HepG2 (cell line): ENCODE measurements at regions not wholly inside any gene's neighbourhood (a gene's known extent, or its start where the extent isn't known, plus 50 kb on each side); places are given as distances from the start of the nearest gene placed in this dataset.
A peak's percentile ranks its signal among the peaks of the same experiment; 100 is the strongest.

Experiments
- ATAC-seq: fragments of 200-7000 bp; cut with Tn5 transposase; 3 replicates; pipeline ENCODE4 v1.9.1; 2020; ENCODE audit warnings: mild to moderate bottlenecking, moderate library complexity
- BruUV-seq: library from RNA; stranded (reverse); fragments of 400-500 nt; replicated peaks from 2 replicates; lab custom pipeline; 2021; lab: Mats Ljungman, UMichigan
- CTCF ChIA-PET: fragments of 300-600 bp; formaldehyde crosslinking; extraction: SDS; loops from one replicate; lab custom pipeline; 2021; ENCODE audit warnings: low total read pairs, inconsistent platforms, low intra/inter-chr PET ratio; lab: Yijun Ruan, JAX
- POLR2A ChIA-PET: fragments of 350-600 bp; sonication (Branson Sonifier 250); formaldehyde crosslinking; loops from one replicate; lab custom pipeline; 2020; ENCODE audit warnings: antibody characterized with exemption, inconsistent platforms; lab: Yijun Ruan, JAX
- DNase-seq: peaks from one replicate; pipeline ENCODE4 v3.0.0-alpha.2; 2015; ENCODE audit warnings: low spot score
- FAIRE-seq: peaks from 3 replicates; lab custom pipeline; 2011; peaks lifted over from hg19 to GRCh38; lab: Jason Lieb, UNC
- H2AFZ ChIP-seq: one replicate; pipeline ENCODE4 v1.6.1; 2011; ENCODE audit warnings: low read length, inconsistent platforms
- H3K27ac ChIP-seq: fragments of 300-600 bp; 3 replicates; pipeline ENCODE4 v1.8.0; 2011; ENCODE audit warnings: mixed run types, mild to moderate bottlenecking, mixed read lengths, low read length, inconsistent platforms; ENCODE audit not compliant: insufficient read depth; ENCODE audit errors: extremely low read length
- H3K27me3 ChIP-seq, 2 experiments: fragments of 200-600 bp in 1 of 2; 2 replicates in 1 of 2; 3 replicates in 1 of 2; pipeline versions ENCODE4 v1.6.0 to v1.8.0; 2011; ENCODE audit warnings: low read length in 2 of 2, mild to moderate bottlenecking in 2 of 2, moderate library complexity in 2 of 2, inconsistent platforms in 1 of 2; ENCODE audit not compliant: insufficient read depth in 2 of 2, control insufficient read depth in 1 of 2
- H3K36me3 ChIP-seq, 2 experiments: fragments of 200-600 bp in 1 of 2; replicated peaks in 1 of 2; 2 replicates in 1 of 2; 3 replicates in 1 of 2; pipeline versions ENCODE4 v1.5.1 to v1.8.0; 2011; ENCODE audit warnings: low read length in 2 of 2, inconsistent platforms in 1 of 2; ENCODE audit not compliant: insufficient read depth in 2 of 2, control insufficient read depth in 1 of 2
- H3K4me1 ChIP-seq: 2 replicates; pipeline ENCODE4 v1.5.1; 2012; ENCODE audit warnings: low read length, inconsistent platforms; ENCODE audit not compliant: insufficient read depth
- H3K4me2 ChIP-seq: 2 replicates; pipeline ENCODE4 v1.6.0; 2011; ENCODE audit warnings: low read depth, low read length, inconsistent platforms
- H3K4me3 ChIP-seq, 3 experiments: fragments of 200-600 bp in 1 of 3; sonication (generic), shearing (Covaris generic) in 1 of 3; replicated peaks in 1 of 3; 2 replicates each; pipeline ENCODE4 v1.5.1; 2011 to 2016; ENCODE audit warnings: low read length in 3 of 3, inconsistent platforms in 2 of 3, low read depth in 2 of 3, mild to moderate bottlenecking in 2 of 3, control low read depth in 1 of 3, mixed read lengths in 1 of 3; ENCODE audit not compliant: insufficient read depth in 1 of 3
- H3K79me2 ChIP-seq: one replicate; pipeline ENCODE4 v1.6.1; 2011; ENCODE audit warnings: low read length, inconsistent platforms; ENCODE audit not compliant: insufficient read depth
- H3K9ac ChIP-seq: 2 replicates; pipeline ENCODE4 v1.6.0; 2011; ENCODE audit warnings: mild to moderate bottlenecking, low read depth, low read length, inconsistent platforms; ENCODE audit not compliant: insufficient read depth
- H3K9me3 ChIP-seq: 2 replicates; pipeline ENCODE4 v1.5.1; 2012; ENCODE audit warnings: mild to moderate bottlenecking, low read length
- H4K20me1 ChIP-seq: 2 replicates; pipeline ENCODE4 v1.6.0; 2011; ENCODE audit warnings: inconsistent platforms, mild to moderate bottlenecking, low read length, moderate library complexity; ENCODE audit not compliant: insufficient read depth
- ATF1 ChIP-seq: IDR thresholded peaks from 2 replicates; pipeline ENCODE4 v1.6.1; 2016; ENCODE audit warnings: mild to moderate bottlenecking, control low read depth
- GRHL1 ChIP-seq: sonication (generic); formaldehyde crosslinking; conservative IDR thresholded peaks from 2 replicates; pipeline ENCODE4 v1.8.0; 2022; ENCODE audit warnings: missing genetic modification reagents
- HDAC1 ChIP-seq: sonication (generic); formaldehyde crosslinking; IDR thresholded peaks from 2 replicates; pipeline ENCODE4 v1.5.1; 2020; ENCODE audit warnings: mild to moderate bottlenecking, missing genetic modification reagents
- HNRNPUL1 ChIP-seq: fragments of 200-400 bp; formaldehyde crosslinking; IDR thresholded peaks from 2 replicates; pipeline ENCODE4 v1.6.1; 2017; ENCODE audit warnings: low read depth, mild to moderate bottlenecking, low read length, moderate library complexity
- MLLT10 ChIP-seq: sonication (generic); formaldehyde crosslinking; IDR thresholded peaks from 2 replicates; pipeline ENCODE4 v1.4.0; 2020; ENCODE audit warnings: missing genetic modification reagents
- PHF21A ChIP-seq: sonication (generic); formaldehyde crosslinking; IDR thresholded peaks from 2 replicates; pipeline ENCODE4 v1.5.0; 2020; ENCODE audit warnings: mild to moderate bottlenecking, missing genetic modification reagents
- PITX1 ChIP-seq: sonication (generic); formaldehyde crosslinking; IDR thresholded peaks from 2 replicates; pipeline ENCODE4 v1.5.1; 2020; ENCODE audit warnings: mild to moderate bottlenecking, missing genetic modification reagents
- PREB ChIP-seq: sonication (generic); formaldehyde crosslinking; IDR thresholded peaks from 2 replicates; pipeline ENCODE4 v1.4.0; 2020; ENCODE audit warnings: missing genetic modification reagents
- SMC3 ChIP-seq: IDR thresholded peaks from 2 replicates; pipeline ENCODE4 v1.6.1; 2011; ENCODE audit warnings: low read length, improper control_type of control experiment
- STAG1 ChIP-seq: sonication (generic); formaldehyde crosslinking; IDR thresholded peaks from 2 replicates; pipeline ENCODE4 v1.4.0; 2020; ENCODE audit warnings: missing genetic modification reagents
- WGBS: methylation state at CpG from one replicate; pipeline ENCODE4 v1.1.6; 2017; ENCODE audit warnings: low lambda C conversion rate; 5-methylcytosine and 5-hydroxymethylcytosine counted together
- in situ Hi-C: cut with HindIII; loops from 2 replicates; pipeline ENCODE4 v1.10.0; 2017; ENCODE audit warnings: low pct_unique_long_range_greater_than_20kb; ENCODE audit not compliant: extremely low pct_ligation_motif_present
- intact Hi-C: fragments of 100-400 bp; cut with micrococcal nuclease; formaldehyde crosslinking; loops from one replicate; pipeline ENCODE4 v1.10.0; 2022; ENCODE audit not compliant: unreplicated experiment
- TF ChIP-seq, protein P1 (sequence below): sonication (generic); formaldehyde crosslinking; IDR thresholded peaks from 2 replicates; pipeline ENCODE4 v1.5.0; 2020; ENCODE audit warnings: mild to moderate bottlenecking, missing genetic modification reagents, moderate library complexity

- no peak for ATAC-seq
- intact Hi-C loops: no loop called here
Observed at GRCh38 chr2:67272195-67272594, 124.9 kb upstream of the ETAA1 start.

GRCh38 chr2:67277450-67277849 lies 119.7 kb upstream of the ETAA1 start:
- in situ Hi-C loops: no loop called here
- H3K9me3 ChIP-seq: no peaks in the 10 kb centered on the region
- no peak overlapping the region for H3K4me2 ChIP-seq
- TF ChIP-seq, protein P1, sequence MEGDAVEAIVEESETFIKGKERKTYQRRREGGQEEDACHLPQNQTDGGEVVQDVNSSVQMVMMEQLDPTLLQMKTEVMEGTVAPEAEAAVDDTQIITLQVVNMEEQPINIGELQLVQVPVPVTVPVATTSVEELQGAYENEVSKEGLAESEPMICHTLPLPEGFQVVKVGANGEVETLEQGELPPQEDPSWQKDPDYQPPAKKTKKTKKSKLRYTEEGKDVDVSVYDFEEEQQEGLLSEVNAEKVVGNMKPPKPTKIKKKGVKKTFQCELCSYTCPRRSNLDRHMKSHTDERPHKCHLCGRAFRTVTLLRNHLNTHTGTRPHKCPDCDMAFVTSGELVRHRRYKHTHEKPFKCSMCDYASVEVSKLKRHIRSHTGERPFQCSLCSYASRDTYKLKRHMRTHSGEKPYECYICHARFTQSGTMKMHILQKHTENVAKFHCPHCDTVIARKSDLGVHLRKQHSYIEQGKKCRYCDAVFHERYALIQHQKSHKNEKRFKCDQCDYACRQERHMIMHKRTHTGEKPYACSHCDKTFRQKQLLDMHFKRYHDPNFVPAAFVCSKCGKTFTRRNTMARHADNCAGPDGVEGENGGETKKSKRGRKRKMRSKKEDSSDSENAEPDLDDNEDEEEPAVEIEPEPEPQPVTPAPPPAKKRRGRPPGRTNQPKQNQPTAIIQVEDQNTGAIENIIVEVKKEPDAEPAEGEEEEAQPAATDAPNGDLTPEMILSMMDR (CRISPR knock-in tag): peak; percentile 59
- peak; percentile 69 for TF ChIP-seq STAG1 (CRISPR knock-in tag)
- TF ChIP-seq SMC3: peak; percentile 49; the same call in 1 of the 2 replicates
- TF ChIP-seq HDAC1 (CRISPR knock-in tag): no peak
- no peak for TF ChIP-seq PITX1
- TF ChIP-seq GRHL1 (CRISPR knock-in tag): no peak
- ChIA-PET CTCF (no interaction called here), POLR2A (no interaction called here)
- H3K27ac ChIP-seq: no peak overlapping the region
- intact Hi-C loops: no loop called here
- BruUV-seq: no TSS peak
- no peaks in the 10 kb centered on the region for H3K4me1 ChIP-seq
- 28% methylated on average over 7 of the region's 7 CpGs for WGBS
- FAIRE-seq: no peak
- DNase-seq: peak; percentile 13
- no peak overlapping the region for H2AFZ ChIP-seq
- ATAC-seq: peak; percentile 77
- no peaks in the 10 kb centered on the region for H3K36me3 ChIP-seq
- no peaks in the 10 kb centered on the region for H4K20me1 ChIP-seq
- H3K4me3 ChIP-seq: no peak overlapping the region
- no peak overlapping the region for H3K9ac ChIP-seq
- no peaks in the 10 kb centered on the region for H3K27me3 ChIP-seq
- H3K79me2 ChIP-seq: no peaks in the 10 kb centered on the region

More at GRCh38 chr2:67272195-67272594, 124.9 kb upstream of the ETAA1 start:
- ChIA-PET POLR2A (no interaction called here), CTCF (no interaction called here)
- Histone ChIP-seq H3K9me3 (no peaks in the 10 kb centered on the region), H3K4me3 (no peak overlapping the region), H3K79me2 (no peaks in the 10 kb centered on the region), H4K20me1 (no peaks in the 10 kb centered on the region), H3K4me1 (no peaks in the 10 kb centered on the region), H3K36me3 (no peaks in the 10 kb centered on the region), H3K4me2 (no peak overlapping the region), H3K27me3 (no peaks in the 10 kb centered on the region), H2AFZ (no peak overlapping the region), H3K27ac (no peak overlapping the region), H3K9ac (no peak overlapping the region)
- WGBS: 21% methylated on average over 4 of the region's 4 CpGs
- no peak for FAIRE-seq
- TF ChIP-seq PHF21A (no peak), ATF1 (CRISPR knock-in tag) (no peak), MLLT10 (no peak), HNRNPUL1 (no peak), PREB (CRISPR knock-in tag) (no peak)
- no peak for DNase-seq
- in situ Hi-C loops: no loop called here
- BruUV-seq: no TSS peak
